Pancreas (tissue), 10 donors: ENCODE measurements at regions not wholly inside any gene's neighbourhood (a gene's known extent, or its start where the extent isn't known, plus 50 kb on each side); places are given as distances from the start of the nearest gene placed in this dataset.
A peak's percentile ranks its signal among the peaks of the same experiment; 100 is the strongest.

Source experiments
- ATAC-seq, 4 donors: fragments of 200-7000 bp; cut with Tn5 transposase; one replicate each; pipeline versions ENCODE4 v1.8.0 to v1.9.1; 2020; ENCODE audit warnings: mild to moderate bottlenecking in 4 of 4, moderate library complexity in 4 of 4
- DNase-seq, 6 donors: peaks; one replicate each; pipeline ENCODE4 v3.0.0-alpha.2; 2020
- FAIRE-seq: peaks from 2 replicates; lab custom pipeline; 2012; peaks lifted over from hg19 to GRCh38; lab: Jason Lieb, UNC
- H3K27ac ChIP-seq, 4 donors: fragments of 200-600 bp; sonication (generic); 1 replicate in 3 of 4; 2 replicates in 1 of 4; pipeline versions ENCODE4 v1.5.0 to v1.8.0; 2020
- H3K27me3 ChIP-seq, 4 donors: fragments of 200-600 bp; one replicate each; pipeline ENCODE4 v1.8.0; 2021
- H3K36me3 ChIP-seq, 3 donors: fragments of 200-600 bp; sonication (generic) in 1 of 3; one replicate each; pipeline versions ENCODE4 v1.5.0 to v1.8.0; 2020 to 2021
- H3K4me1 ChIP-seq, 3 donors: fragments of 200-600 bp; one replicate each; pipeline ENCODE4 v1.8.0; 2021
- H3K4me3 ChIP-seq, 4 donors: fragments of 200-600 bp; sonication (generic) in 2 of 4; one replicate each; pipeline versions ENCODE4 v1.5.0 to v1.8.0; 2020 to 2021
- H3K9me3 ChIP-seq, 4 donors: fragments of 200-600 bp; one replicate each; pipeline ENCODE4 v1.8.0; 2021
- CTCF ChIP-seq, 4 donors: fragments of 200-600 bp; sonication (generic) in 3 of 4; IDR thresholded peaks; one replicate each; pipeline versions ENCODE4 v1.5.0 to v1.8.0; 2021; ENCODE audit warnings: antibody characterized with exemption in 4 of 4
- WGBS, 2 donors: extraction: QIAGEN DNeasy Blood & Tissue Kit; methylation state at CpG; one replicate each; pipeline ENCODE4 v1.1.7; 2013; 5-methylcytosine and 5-hydroxymethylcytosine counted together
- intact Hi-C, 3 donors: fragments of 100-400 bp; cut with DNase I; formaldehyde crosslinking; loops; one replicate each; pipeline versions ENCODE4 v1.11.1 to v1.14.2; 2022
- donor health status: healthy with polysubstance abuse.
- donor health status: DM: no; HTN: no; CAD: no; lungs with moderate emphysema.
- donor health status: DM: no; HTN: no; CAD: no.
- donor health status: control.
- donor health status: control.
- donor health status: Bipolar disorder and iron deficiency.
- donor health status: DM: yes; HTN: yes; CAD: no.
- donor health status: DM: no; HTN: no; CAD: no.
- donor health status: DM: no; HTN: no; CAD: no.
- donor health status: DM: yes; HTN: yes; CAD: no.

DNA sequence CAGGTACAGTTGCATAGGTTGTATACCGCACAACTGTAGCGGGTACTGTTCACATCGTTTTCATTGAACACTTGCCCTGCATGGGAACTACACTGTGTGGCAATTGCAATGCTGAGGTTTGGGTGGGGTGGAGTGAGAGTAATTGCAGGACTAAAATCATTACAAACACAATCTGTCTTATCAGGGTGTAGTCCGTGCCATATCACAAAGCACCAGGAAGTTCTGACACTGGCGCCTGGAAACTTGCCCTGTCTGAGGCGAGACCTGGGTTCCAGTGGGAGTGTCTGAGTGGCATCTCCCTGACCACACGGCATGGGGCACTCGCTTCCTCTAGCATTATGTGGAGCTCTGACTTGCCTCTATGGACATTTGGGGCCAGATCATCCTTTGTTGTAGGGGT lies 153.4 kb downstream of the RGS9 start:
- no peaks in the 10 kb centered on the region for H3K9me3 ChIP-seq
- H3K4me3 ChIP-seq: no peak overlapping the region
- H3K36me3 ChIP-seq: no peaks in the 10 kb centered on the region
- H3K4me1 ChIP-seq: no peaks in the 10 kb centered on the region
- intact Hi-C loops: loop anchor here in 2 of 3 donors (5.0 to 10.0 kb wide), 2 partner anchors 264 to 877 kb away; no protein-coding TSS in a partner anchor
- DNase-seq: peak in 2 of 6 donors; percentile 9 to 14
- no peaks in the 10 kb centered on the region for H3K27me3 ChIP-seq
- TF ChIP-seq CTCF (IDR thresholded peaks at IDR 0.05): no peak
- 60 to 62% methylated on average over 8 of the region's 8 CpGs for WGBS, 2 donors
- peak; percentile 31 to 67 (median 48) for ATAC-seq
- FAIRE-seq: no peak
- H3K27ac ChIP-seq: no peak overlapping the region

DNA sequence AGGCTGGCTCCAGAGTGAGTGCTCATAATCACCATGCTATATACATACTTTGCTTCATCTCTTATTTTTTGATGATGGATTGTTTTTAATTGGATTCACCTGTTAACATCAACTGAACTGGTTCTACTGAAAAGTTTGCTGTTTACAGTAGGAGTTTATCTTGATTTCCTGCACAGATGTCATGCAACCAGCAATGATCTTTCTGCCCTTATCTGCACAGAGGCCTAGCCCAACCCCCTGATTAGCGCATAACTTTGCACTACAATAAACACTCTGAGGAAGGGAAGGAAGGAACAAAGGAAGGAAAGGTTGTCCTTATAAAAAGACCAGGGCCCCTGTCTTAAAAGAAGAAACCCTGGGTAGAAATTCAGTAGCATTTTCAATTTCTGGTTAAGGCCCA lies 152.9 kb downstream of the RGS9 start:
- Histone ChIP-seq H3K36me3 (no peaks in the 10 kb centered on the region), H3K27me3 (no peaks in the 10 kb centered on the region), H3K27ac (no peak overlapping the region), H3K4me1 (no peaks in the 10 kb centered on the region), H3K9me3 (no peaks in the 10 kb centered on the region), H3K4me3 (no peak overlapping the region)
- peak in 1 of 4 donors; percentile 29 for ATAC-seq
- no peak for DNase-seq
- FAIRE-seq: no peak
- TF ChIP-seq CTCF (IDR thresholded peaks at IDR 0.05): no peak
- intact Hi-C loops: loop anchor here in 2 of 3 donors (5.0 to 10.0 kb wide), 2 partner anchors 265 to 877 kb away; no protein-coding TSS in a partner anchor
- WGBS, 2 donors: 80 to 81% methylated on average over 1 of the region's 1 CpG

- Histone ChIP-seq H3K36me3 (no peaks in the 10 kb centered on the region), H3K27ac (no peak overlapping the region), H3K27me3 (no peaks in the 10 kb centered on the region), H3K9me3 (no peaks in the 10 kb centered on the region), H3K4me3 (no peak overlapping the region), H3K4me1 (no peaks in the 10 kb centered on the region)
- no peak for TF ChIP-seq CTCF (IDR thresholded peaks at IDR 0.05)
- ATAC-seq: no peak
- DNase-seq: no peak
- FAIRE-seq: no peak
- 35 to 39% methylated on average over 4 of the region's 4 CpGs for WGBS, 2 donors
- intact Hi-C loops: no loop called here
Measured at GRCh38 chr17:65287040-65287439, 149.9 kb downstream of the RGS9 start.

DNA sequence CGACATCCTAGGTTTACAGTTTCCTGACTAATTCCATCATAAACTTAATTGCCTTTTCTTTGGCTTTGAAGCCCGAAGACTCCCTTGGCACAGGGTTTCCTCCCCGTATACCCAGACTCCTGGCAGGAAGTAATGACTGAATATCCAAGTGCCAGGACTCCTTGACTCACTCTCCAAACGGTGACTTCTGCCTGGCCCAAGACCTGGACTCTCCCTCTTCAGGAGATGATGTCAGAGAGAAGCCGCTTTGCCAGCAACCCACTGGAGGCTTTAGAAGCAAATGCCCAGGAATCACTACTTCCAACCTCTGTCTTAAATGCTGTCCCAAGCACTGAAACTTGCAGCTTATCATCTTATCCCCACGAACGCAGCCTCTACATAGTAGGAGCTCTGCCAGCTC lies 146.5 kb downstream of the RGS9 start:
- FAIRE-seq (no peak), ATAC-seq (no peak), DNase-seq (no peak)
- no peaks in the 10 kb centered on the region for H3K27me3 ChIP-seq
- intact Hi-C loops: no loop called here
- TF ChIP-seq CTCF (IDR thresholded peaks at IDR 0.05): no peak
- 73 to 75% methylated on average over 7 of the region's 7 CpGs for WGBS, 2 donors
- H3K4me1 ChIP-seq: no peaks in the 10 kb centered on the region
- H3K9me3 ChIP-seq: no peaks in the 10 kb centered on the region
- H3K27ac ChIP-seq: no peak overlapping the region
- H3K4me3 ChIP-seq: no peak overlapping the region
- H3K36me3 ChIP-seq: no peaks in the 10 kb centered on the region

DNA sequence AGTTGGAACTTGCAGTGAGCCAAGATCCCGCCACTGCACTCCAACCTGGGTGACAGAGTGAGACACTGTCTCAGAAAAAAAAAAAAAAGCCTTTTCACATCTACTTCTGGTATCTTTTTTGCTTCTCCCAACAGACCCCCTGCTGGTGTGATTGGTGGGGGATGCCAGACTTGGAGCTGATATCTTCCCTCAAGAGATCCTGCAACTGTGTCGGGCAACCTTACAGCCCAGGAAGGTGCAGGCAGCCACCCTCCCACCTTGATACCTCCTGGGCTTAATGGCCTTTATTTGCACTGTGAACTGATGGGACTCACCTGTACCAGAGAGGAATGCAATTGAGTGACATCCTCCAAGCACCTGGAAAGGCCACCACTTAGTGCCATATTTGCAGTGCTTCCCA lies 142.3 kb downstream of the RGS9 start:
- WGBS, 2 donors: 74 to 78% methylated on average over 2 of the region's 2 CpGs
- Histone ChIP-seq H3K27me3 (no peaks in the 10 kb centered on the region), H3K4me1 (no peaks in the 10 kb centered on the region), H3K36me3 (no peaks in the 10 kb centered on the region), H3K27ac (no peak overlapping the region), H3K9me3 (no peaks in the 10 kb centered on the region), H3K4me3 (no peak overlapping the region)
- DNase-seq: no peak
- FAIRE-seq: no peak
- ATAC-seq: no peak
- intact Hi-C loops: no loop called here
- no peak for TF ChIP-seq CTCF (IDR thresholded peaks at IDR 0.05)
